ENCODE measurements at regions not wholly inside any gene's neighbourhood (a gene's known extent, or its start where the extent isn't known, plus 50 kb on each side); places are given as distances from the start of the nearest gene placed in this dataset.
"Not testable (repeated sequence)": the region's sequence is repeated elsewhere in the genome, so short reads cannot be mapped to it uniquely, and the experiment has no call there.

- not testable (repeated sequence) for DNase-seq
These were observed 51.5 kb downstream of the VPREB1 start for GRCh38 chr22:22296047-22296446.

- DNase-seq: peak; percentile 19
These were observed 52.7 kb downstream of the VPREB1 start for GRCh38 chr22:22297159-22297793.

GRCh38 chr22:22297794-22298653 is 53.4 kb downstream of the VPREB1 start:
- peak; percentile 61 for DNase-seq

- not testable (repeated sequence) for DNase-seq
These were observed 54.0 kb downstream of the VPREB1 start for GRCh38 chr22:22298654-22299009.

GRCh38 chr22:22300511-22300910 is 55.9 kb downstream of the VPREB1 start:
- not testable (repeated sequence) for DNase-seq

GRCh38 chr22:22300946-22301345 is 56.4 kb downstream of the VPREB1 start:
- not testable (repeated sequence) for DNase-seq

- no peak for DNase-seq
These were observed 72.0 kb downstream of the VPREB1 start for GRCh38 chr22:22316589-22316988.

GRCh38 chr22:22318723-22319465 is 74.3 kb downstream of the VPREB1 start:
- no peak for DNase-seq

- DNase-seq: peak; percentile 75
These were observed 77.4 kb downstream of the VPREB1 start for GRCh38 chr22:22321743-22322611.

GRCh38 chr22:22322792-22323191 is 78.2 kb downstream of the VPREB1 start:
- DNase-seq: no peak

GRCh38 chr22:22327723-22328122 is 83.1 kb downstream of the VPREB1 start:
- DNase-seq: no peak

GRCh38 chr22:22329792-22330191 is 85.2 kb downstream of the VPREB1 start:
- no peak for DNase-seq

GRCh38 chr22:22335640-22336039 is 91.1 kb downstream of the VPREB1 start:
- DNase-seq: not testable (repeated sequence)

- not testable (repeated sequence) for DNase-seq
These were observed 91.7 kb downstream of the VPREB1 start for GRCh38 chr22:22336333-22336732.

- not testable (repeated sequence) for DNase-seq
These were observed 94.2 kb downstream of the VPREB1 start for GRCh38 chr22:22338778-22339177.

GRCh38 chr22:22341736-22342135 is 97.2 kb downstream of the VPREB1 start:
- DNase-seq: no peak

GRCh38 chr22:22342697-22343580 is 98.4 kb downstream of the VPREB1 start:
- DNase-seq: peak; percentile 77

GRCh38 chr22:22343581-22344296 is 99.2 kb downstream of the VPREB1 start:
- no peak for DNase-seq

GRCh38 chr22:22344430-22344829 is 99.8 kb downstream of the VPREB1 start:
- no peak for DNase-seq

- no peak for DNase-seq
These were observed 101.2 kb downstream of the VPREB1 start for GRCh38 chr22:22345781-22346180.

All from NCI-H82 (cell line).